ENCODE measurements at regions not wholly inside any gene's neighbourhood (a gene's known extent, or its start where the extent isn't known, plus 50 kb on each side); places are given as distances from the start of the nearest gene placed in this dataset.

- DNase-seq (ENCODE audit: low read depth), result no peak
Observed at GRCh38 chr15:26376243-26376642, 396.6 kb downstream of the GABRB3 start.

- DNase-seq (ENCODE audit: low read depth), result no peak
Observed at GRCh38 chr15:26374806-26375205, 398.1 kb downstream of the GABRB3 start.

GRCh38 chr15:26372706-26373105 is 400.2 kb downstream of the GABRB3 start:
- no peak for DNase-seq (ENCODE audit: low read depth)

- DNase-seq (ENCODE audit: low read depth), result no peak
Observed at GRCh38 chr15:26365077-26365476, 407.8 kb downstream of the GABRB3 start.

- no peak for DNase-seq (ENCODE audit: low read depth)
Observed at GRCh38 chr15:26359855-26360254, 413.0 kb downstream of the GABRB3 start.

DNA sequence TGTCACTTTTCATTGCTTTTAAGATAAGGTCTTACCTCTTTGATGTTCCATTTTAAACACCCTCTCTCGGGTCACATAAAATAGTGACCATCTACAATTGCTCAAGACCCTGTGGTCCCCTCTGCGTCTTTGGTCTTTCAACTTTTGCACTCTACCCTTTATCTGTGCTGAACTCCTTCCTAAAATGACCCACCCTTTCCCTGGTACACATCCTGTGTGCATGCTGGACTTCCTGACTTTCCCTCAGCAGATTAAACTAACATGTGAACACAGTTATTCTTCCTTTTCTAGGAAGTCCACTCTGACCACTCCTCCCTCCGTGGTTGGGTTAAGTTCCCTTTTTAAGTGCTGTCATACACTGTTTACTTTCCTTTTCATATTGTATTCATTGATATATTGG is 414.2 kb downstream of the GABRB3 start:
- no peak for DNase-seq (ENCODE audit: low read depth)

GRCh38 chr15:26357653-26358052 is 415.2 kb downstream of the GABRB3 start:
- DNase-seq (ENCODE audit: low read depth), result no peak

DNA sequence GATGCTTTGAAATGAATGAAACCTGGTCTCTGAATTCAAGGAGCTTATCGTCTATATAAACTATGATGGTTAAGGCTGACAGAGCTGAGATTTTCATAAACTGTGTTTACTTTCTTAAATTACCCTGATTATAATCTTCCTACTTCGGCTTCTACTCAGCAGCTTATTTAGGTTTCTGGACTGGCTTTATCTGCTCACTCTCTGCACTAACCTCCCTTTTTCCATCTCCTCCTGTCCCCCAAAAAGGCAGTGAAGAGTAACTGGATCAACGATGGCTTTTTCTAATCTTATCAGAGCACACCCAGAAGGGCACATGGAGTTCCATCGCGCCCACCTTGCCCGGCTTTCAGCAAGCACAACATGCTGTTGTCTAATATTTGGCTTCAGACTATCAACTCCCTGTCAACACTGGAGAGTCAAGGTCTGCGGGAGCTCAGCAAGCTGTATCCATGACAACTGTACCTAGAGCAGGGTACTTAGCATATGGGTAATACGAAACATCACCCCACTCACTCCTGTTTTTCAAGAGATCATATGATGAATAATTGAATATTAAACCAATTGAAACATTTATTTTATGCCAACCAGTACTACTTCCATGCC is 417.3 kb downstream of the GABRB3 start:
- no peak for DNase-seq (ENCODE audit: low read depth)

DNA sequence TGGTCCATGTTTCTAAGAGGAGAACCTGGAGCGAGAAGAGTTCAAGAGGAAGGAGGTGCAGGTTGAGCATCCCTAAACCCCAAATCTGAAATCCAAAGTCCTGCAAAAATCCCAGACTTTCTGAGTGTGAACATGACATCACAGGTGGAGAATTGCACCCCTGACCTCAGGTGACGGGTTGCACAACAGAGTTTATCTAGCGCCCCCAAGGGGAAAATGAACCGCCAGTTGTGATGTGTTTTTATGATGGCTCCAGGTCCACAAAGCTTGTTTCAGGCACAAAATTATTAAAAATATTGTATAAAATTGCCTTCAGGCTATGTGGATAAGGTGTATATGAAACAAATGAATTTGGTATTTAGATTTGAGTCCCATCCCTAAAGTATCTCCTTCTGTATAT is 420.0 kb downstream of the GABRB3 start:
- DNase-seq (ENCODE audit: low read depth), result no peak

DNA sequence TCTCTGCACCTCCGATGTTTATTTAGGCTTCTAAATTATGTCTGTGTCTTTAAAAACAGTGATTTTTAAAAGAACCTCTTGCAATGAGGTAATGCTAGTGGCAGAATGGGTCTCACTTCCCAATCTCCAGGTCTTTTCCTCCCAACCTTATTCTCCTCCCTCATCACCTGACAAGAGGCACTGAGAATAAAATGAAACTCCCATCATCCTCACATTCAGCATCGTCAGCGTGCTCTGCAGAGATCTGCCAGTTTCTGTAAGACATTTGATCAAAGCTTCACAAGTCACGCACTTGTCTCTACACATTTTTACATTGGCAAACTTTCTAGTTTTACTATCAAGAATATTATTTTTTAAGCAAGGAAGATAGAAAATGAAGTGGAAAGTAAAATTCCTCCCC is 420.5 kb downstream of the GABRB3 start:
- DNase-seq (ENCODE audit: low read depth), result no peak

GRCh38 chr15:26325495-26325894 is 447.4 kb downstream of the GABRB3 start:
- no peak for DNase-seq (ENCODE audit: low read depth)

DNA sequence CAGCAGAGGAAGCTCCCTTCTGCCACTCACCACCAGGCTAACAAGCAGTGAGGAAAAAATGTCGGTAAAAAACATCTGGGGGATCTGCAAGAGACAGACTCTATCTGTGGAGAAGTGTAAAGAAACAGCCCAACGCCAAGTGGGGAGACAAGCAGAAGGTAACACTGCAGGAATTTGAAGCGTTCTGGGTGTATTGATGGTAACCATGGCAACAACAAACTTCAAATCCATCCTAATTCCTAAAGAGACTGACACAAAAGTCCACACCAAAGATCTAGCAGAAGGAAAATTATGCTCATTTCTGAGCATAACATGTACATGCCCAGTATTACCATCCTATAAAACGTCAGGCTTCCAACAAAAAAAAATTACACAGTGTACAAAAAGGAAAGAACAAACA is 449.3 kb downstream of the GABRB3 start:
- DNase-seq (ENCODE audit: low read depth), result no peak

DNA sequence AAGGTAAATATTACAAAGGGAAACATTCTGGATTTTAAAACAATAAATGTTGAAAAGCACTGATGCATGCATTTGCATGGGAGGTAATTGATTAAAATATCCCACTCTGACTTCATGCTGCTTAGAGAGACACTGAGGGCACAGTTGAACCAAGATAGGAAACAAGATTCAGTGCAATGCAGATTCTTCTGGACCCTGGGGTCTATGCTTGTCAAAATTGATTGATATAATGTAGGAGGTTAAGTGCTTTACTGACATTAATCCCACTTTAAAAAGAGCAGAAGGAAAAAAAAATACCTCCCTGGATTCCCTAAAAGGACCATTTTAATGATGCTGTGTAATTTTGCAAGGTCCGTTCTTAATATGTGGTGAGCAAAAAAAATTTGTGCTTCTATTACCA is 454.2 kb downstream of the GABRB3 start:
- DNase-seq (ENCODE audit: low read depth), result no peak

DNA sequence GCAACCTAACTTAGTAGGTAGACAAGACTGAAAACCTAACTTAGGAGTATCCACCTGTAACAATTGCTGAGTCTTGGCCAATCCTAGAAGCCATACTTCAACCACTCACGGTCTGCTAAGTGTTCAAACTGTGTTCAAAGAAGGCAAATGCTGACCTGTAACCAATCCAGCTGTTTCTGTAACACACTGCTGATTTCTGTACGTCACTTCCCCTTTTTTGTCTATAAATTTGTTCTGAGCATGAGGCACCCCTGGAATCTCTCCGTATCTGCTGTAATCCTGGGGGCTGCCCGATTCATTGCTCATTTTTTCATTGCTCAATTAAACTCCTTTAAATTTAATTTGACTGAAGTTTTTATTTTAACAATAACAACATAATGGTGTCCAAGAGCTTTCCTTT is 451.4 kb upstream of the ATP10A start:
- DNase-seq (ENCODE audit: low read depth), result no peak

DNA sequence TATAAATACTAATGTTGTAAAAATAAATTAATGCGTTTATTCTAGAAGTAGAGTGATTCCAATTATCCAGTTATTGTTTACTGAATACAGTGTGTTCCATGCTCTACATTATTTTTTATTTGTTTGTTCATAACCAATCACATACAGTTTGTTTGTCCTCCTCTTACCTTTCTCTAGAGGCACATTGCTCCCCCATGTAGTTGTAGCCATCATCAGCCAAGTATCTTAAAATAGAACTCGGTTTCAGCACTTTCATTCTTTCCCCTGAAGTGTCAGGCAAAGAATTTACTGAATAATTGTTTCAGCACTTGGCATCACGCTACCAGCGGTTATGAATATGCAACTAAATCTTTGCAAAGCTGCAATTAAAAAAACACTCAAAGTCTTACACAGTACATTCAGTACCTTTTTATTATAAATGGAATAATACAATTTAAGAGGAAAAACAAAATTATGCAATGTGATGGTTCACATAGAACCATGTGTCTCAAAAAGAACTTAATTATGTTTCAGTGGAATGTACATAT is 448.6 kb upstream of the ATP10A start:
- no peak for DNase-seq (ENCODE audit: low read depth)

DNA sequence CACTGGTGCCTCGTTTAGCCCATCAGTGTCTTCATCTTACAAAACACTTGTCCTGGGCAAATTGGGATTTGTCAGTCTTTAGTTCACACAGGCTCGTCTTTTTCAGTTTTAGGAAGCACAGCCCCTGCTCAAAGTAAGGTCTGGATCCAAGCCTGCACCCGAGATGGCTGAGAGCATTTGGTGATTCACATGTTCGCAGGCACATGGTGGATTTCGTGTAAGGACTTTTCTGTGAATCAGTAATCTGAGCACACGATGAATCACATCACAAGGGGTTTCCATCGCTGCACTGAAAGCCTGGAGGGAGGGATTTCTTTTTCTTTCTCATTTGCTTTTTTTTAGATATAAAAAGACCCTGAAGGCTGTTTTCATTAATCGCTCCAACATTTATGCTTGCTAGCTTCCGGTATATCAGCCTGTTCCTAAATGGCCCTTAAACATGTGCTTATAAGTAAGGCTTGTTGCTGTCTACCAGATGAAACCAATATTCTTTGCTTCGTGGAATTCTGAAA is 435.6 kb upstream of the ATP10A start:
- DNase-seq (ENCODE audit: low read depth), result no peak

DNA sequence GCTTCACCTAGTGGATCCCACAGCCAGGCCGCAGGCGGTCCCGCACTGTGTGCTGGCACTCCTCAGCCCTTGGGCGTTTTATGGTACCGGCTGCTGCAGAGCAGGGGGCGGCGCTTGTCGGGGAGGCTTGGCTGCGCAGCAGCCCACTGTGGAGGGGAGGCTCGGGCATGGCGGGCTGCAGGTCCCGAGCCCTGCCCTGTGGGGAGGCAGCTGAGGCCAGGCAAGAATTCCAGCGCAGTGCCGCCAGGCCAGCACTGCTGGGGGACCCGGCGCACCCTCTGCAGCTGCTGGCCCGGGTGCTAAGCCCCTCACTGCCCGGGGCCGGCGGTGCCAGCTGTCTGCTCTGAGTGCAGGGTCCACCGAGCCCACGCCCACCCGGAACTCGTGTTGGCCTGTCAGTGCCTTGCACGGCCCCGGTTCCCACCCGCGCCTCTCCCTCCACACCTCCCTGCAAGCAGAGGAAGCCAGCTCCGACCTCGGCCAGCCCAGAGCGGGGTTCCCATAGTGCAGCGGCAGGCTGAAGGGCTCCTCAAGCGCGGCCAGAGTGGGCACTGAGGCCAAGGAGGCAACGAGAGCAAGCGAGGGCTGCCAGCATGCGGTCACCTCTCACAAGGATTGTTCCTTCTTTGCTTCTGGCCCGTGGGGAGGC is 435.0 kb upstream of the ATP10A start:
- no peak for DNase-seq (ENCODE audit: low read depth)

DNA sequence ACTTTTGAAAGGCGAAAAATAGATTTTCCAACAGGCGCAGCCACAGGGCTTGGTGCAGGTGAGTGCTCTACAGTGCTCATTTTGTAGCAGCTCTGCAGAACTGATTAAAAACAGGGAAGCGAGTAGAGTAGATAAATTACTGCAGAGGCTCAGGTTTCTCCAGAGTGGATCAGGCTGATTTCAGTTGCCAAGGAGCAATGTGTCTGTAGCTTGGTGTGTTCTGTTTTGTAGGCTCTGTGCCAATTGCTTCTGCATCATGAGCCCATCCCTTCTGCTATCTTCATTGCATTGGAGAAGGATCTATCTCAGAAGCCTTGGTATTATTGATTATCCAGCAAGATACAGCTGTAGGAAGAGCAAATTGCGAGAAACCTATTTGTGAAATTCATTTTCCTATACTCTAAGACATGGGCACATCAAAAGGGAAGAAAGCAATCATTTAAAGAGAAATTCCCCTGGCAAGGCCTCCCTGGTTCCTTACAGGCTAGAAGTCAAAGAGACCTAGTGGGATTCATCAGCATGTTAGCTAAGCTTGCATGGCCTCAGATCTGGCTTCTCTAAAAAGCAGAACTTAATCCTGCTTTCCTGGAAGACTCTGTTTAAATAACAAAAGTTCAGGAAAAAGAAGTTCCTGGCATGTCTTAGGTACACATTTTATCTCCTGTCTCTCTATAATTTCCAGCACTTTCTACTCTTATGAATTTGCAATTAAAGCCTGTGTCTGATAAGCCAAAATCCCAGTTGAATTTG is 432.4 kb upstream of the ATP10A start:
- no peak for DNase-seq (ENCODE audit: low read depth)

- DNase-seq (ENCODE audit: low read depth), result no peak
Observed at GRCh38 chr15:26294059-26294689, 431.0 kb upstream of the ATP10A start.

- DNase-seq (ENCODE audit: low read depth), result no peak
Observed at GRCh38 chr15:26287381-26287780, 424.3 kb upstream of the ATP10A start.

DNA sequence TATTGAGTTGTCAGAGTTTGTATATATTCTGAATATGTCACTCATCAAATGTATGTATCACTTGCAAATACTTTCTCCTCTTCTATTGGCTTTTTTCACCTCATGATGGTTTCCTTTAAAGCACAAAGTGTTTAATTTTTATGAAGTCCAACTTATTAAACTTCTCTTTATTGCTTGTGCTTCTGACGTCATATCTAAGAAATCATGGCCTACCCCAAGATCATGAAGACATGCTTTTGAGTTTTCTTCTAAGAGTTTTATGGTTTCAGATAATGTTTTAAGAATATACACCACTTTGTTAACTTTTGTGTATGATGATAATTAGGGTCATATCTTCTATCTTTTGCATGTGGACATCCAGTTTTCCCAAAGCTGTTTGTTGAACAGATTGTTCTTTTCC is 417.2 kb upstream of the ATP10A start:
- no peak for DNase-seq (ENCODE audit: low read depth)

GRCh38 chr15:26261966-26262365 is 398.8 kb upstream of the ATP10A start:
- DNase-seq (ENCODE audit: low read depth), result no peak

DNA sequence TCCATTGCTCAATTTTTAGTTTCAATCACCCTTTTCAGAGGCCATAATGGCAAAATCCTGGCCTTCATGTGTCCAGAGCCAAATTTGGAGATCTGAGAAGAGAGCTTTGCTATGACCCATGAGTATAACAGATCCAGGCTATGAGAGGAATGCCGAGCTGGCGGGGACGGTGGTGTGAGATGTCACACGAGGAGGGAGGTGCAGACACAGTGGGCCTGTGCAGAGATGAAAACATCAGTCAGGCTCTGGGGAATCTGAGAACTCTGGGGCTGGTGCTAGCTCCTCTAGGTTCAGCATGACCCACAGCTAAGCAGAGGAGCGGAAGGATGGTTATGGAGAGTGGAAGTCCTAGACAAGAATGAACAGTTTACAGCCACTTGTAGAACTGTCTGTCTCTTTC is 398.3 kb upstream of the ATP10A start:
- DNase-seq (ENCODE audit: low read depth), result no peak

Data from stimulated activated CD8-positive, alpha-beta memory T cell treated with anti-CD3 and anti-CD28 coated beads, Interleukin-4, amount 100 ng/mL, for 24 hours (primary cell).